ENCODE measurements at regions not wholly inside any gene's neighbourhood (a gene's known extent, or its start where the extent isn't known, plus 50 kb on each side); places are given as distances from the start of the nearest gene placed in this dataset.

GRCh38 chr6:105485456-105485855, 82.6 kb upstream of the PREP start:
- Mint-ChIP-seq H3K4me3 (no peak overlapping the region), H3K4me1 (ENCODE audit: low read depth) (peaks cover 5% of the 10 kb centered on the region), H3K36me3 (ENCODE audit: low read depth) (no peaks in the 10 kb centered on the region), H3K27me3 (peaks cover 20% of the 10 kb centered on the region), H3K27ac (no peak overlapping the region), H3K9me3 (no peaks in the 10 kb centered on the region)
- DNase-seq (no peak), ATAC-seq (ENCODE audit: poor library complexity) (no peak)
- no peak for TF ChIP-seq CTCF (IDR thresholded peaks at IDR 0.05)
- no peaks in the 10 kb centered on the region for H3K4me1 ChIP-seq (ENCODE audit: insufficient read depth, low read length)
- intact Hi-C loops (cut with DNase I, micrococcal nuclease) = loop anchor here (2.0 to 10.0 kb wide), 5 partner anchors 249 to 817 kb away; partner anchors contain the start of gene PRDM1 (in 1 of the 2)
- H3K9me3 ChIP-seq (ENCODE audit: control insufficient read depth in 1 of 2, insufficient read depth in 1 of 2, low read length in 2 of 2) = no peaks in the 10 kb centered on the region
- no peaks in the 10 kb centered on the region for H3K36me3 ChIP-seq (ENCODE audit: insufficient read depth, low read length)
- CTCF ChIA-PET = interaction anchor here (1.0 kb wide), 1 partner anchor 10 kb away, joined by 3 read pairs; no protein-coding TSS in a partner anchor
- POLR2A ChIA-PET = no interaction called here
- no peak overlapping the region for H3K27ac ChIP-seq (ENCODE audit: low read depth in 1 of 2, low read length in 2 of 2)
- H3K4me3 ChIP-seq (ENCODE audit: low read length) = no peak overlapping the region
- H3K27me3 ChIP-seq (ENCODE audit: control insufficient read depth in 1 of 2, insufficient read depth in 2 of 2, low read length in 2 of 2) = no peaks in the 10 kb centered on the region

GRCh38 chr6:105484238-105485161, 81.6 kb upstream of the PREP start:
- Histone ChIP-seq H3K27ac (ENCODE audit: low read depth in 1 of 2, low read length in 2 of 2) (no peak overlapping the region), H3K4me3 (ENCODE audit: low read length) (no peak overlapping the region), H3K27me3 (ENCODE audit: control insufficient read depth in 1 of 2, insufficient read depth in 2 of 2, low read length in 2 of 2) (no peaks in the 10 kb centered on the region), H3K36me3 (ENCODE audit: insufficient read depth, low read length) (no peaks in the 10 kb centered on the region), H3K4me1 (ENCODE audit: insufficient read depth, low read length) (no peaks in the 10 kb centered on the region), H3K9me3 (ENCODE audit: control insufficient read depth in 1 of 2, insufficient read depth in 1 of 2, low read length in 2 of 2) (no peaks in the 10 kb centered on the region)
- POLR2A ChIA-PET = interaction anchor here (0.6 kb wide), 1 partner anchor 851 kb away, joined by 4 read pairs; no protein-coding TSS in a partner anchor
- peaks cover 5% of the 10 kb centered on the region for H3K4me1 Mint-ChIP-seq (ENCODE audit: low read depth)
- no peak overlapping the region for H3K27ac Mint-ChIP-seq
- ATAC-seq (ENCODE audit: poor library complexity) (peak; percentile 32), DNase-seq (peak in 3 of 14 experiments; percentile 50 to 61 (median 56))
- intact Hi-C loops (cut with DNase I, micrococcal nuclease) = loop anchor here (1.0 to 10.0 kb wide), 6 partner anchors 250 to 818 kb away; partner anchors contain the start of gene PRDM1 (in 1 of the 2)
- no peaks in the 10 kb centered on the region for H3K9me3 Mint-ChIP-seq
- H3K27me3 Mint-ChIP-seq = peaks cover 20% of the 10 kb centered on the region
- peak; percentile 75 for TF ChIP-seq CTCF (IDR thresholded peaks at IDR 0.05)
- CTCF ChIA-PET = no interaction called here
- no peaks in the 10 kb centered on the region for H3K36me3 Mint-ChIP-seq (ENCODE audit: low read depth)
- no peak overlapping the region for H3K4me3 Mint-ChIP-seq

GRCh38 chr6:105483492-105483891, 80.6 kb upstream of the PREP start:
- ChIA-PET CTCF (interaction anchor here (1.0 kb wide), 1 partner anchor 856 kb away, joined by 3 read pairs; no protein-coding TSS in a partner anchor), POLR2A (no interaction called here)
- DNase-seq (no peak), ATAC-seq (ENCODE audit: poor library complexity) (no peak)
- H3K9me3 ChIP-seq (ENCODE audit: control insufficient read depth in 1 of 2, insufficient read depth in 1 of 2, low read length in 2 of 2) = no peaks in the 10 kb centered on the region
- Mint-ChIP-seq H3K27ac (no peak overlapping the region), H3K9me3 (no peaks in the 10 kb centered on the region), H3K27me3 (peaks cover 23% of the 10 kb centered on the region), H3K36me3 (ENCODE audit: low read depth) (no peaks in the 10 kb centered on the region), H3K4me1 (ENCODE audit: low read depth) (peaks cover 5% of the 10 kb centered on the region), H3K4me3 (no peak overlapping the region)
- no peaks in the 10 kb centered on the region for H3K4me1 ChIP-seq (ENCODE audit: insufficient read depth, low read length)
- H3K4me3 ChIP-seq (ENCODE audit: low read length) = no peak overlapping the region
- intact Hi-C loops (cut with DNase I, micrococcal nuclease) = loop anchor here (10.0 kb wide), 3 partner anchors 251 to 611 kb away; partner anchors contain the start of gene PRDM1 (in 1 of the 2)
- H3K36me3 ChIP-seq (ENCODE audit: insufficient read depth, low read length) = no peaks in the 10 kb centered on the region
- no peak for TF ChIP-seq CTCF (IDR thresholded peaks at IDR 0.05)
- H3K27me3 ChIP-seq (ENCODE audit: control insufficient read depth in 1 of 2, insufficient read depth in 2 of 2, low read length in 2 of 2) = no peaks in the 10 kb centered on the region
- H3K27ac ChIP-seq (ENCODE audit: low read depth in 1 of 2, low read length in 2 of 2) = no peak overlapping the region
